Esophagus muscularis mucosa (tissue), 4 donors: ENCODE measurements at regions not wholly inside any gene's neighbourhood (a gene's known extent, or its start where the extent isn't known, plus 50 kb on each side); places are given as distances from the start of the nearest gene placed in this dataset.

Experiments used
- DNase-seq: peaks from one replicate; pipeline ENCODE4 v3.0.0-alpha.2; 2017; ENCODE audit errors: extremely low spot score
- H3K27ac ChIP-seq, 4 donors: fragments of 200-600 bp; sonication (generic); replicated peaks in 1 of 4; 1 replicate in 3 of 4; 2 replicates in 1 of 4; pipeline ENCODE4 v1.5.1; 2016 to 2019; ENCODE audit warnings: mild to moderate bottlenecking in 1 of 4
- H3K27me3 ChIP-seq, 4 donors: fragments of 200-600 bp; sonication (generic); one replicate each; pipeline versions ENCODE4 v1.5.1 to v1.6.0; 2016 to 2019
- H3K36me3 ChIP-seq, 4 donors: fragments of 200-600 bp; sonication (generic); one replicate each; pipeline ENCODE4 v1.5.1; 2016 to 2019
- H3K4me1 ChIP-seq, 4 donors: fragments of 200-600 bp; sonication (generic); one replicate each; pipeline ENCODE4 v1.5.1; 2016 to 2019
- H3K4me3 ChIP-seq, 4 donors: fragments of 200-600 bp; sonication (generic); 1 replicate in 2 of 4; 2 replicates in 2 of 4; pipeline ENCODE4 v1.5.1; 2016 to 2019; ENCODE audit warnings: mild to moderate bottlenecking in 4 of 4, moderate library complexity in 1 of 4
- H3K9me3 ChIP-seq, 4 donors: fragments of 200-600 bp; sonication (generic); 1 replicate in 3 of 4; 2 replicates in 1 of 4; pipeline ENCODE4 v1.5.1; 2016 to 2019
- EP300 ChIP-seq: sonication (generic); formaldehyde crosslinking; IDR thresholded peaks from one replicate; pipeline ENCODE4 v1.6.1; 2017; ENCODE audit warnings: antibody characterized with exemption
- POLR2A ChIP-seq: fragments of 450-650 bp; IDR thresholded peaks from one replicate; pipeline ENCODE4 v1.6.1; 2017; ENCODE audit warnings: antibody characterized with exemption, moderate library complexity, mild to moderate bottlenecking, low read depth
- POLR2AphosphoS5 ChIP-seq, 2 donors: sonication (generic); formaldehyde crosslinking; IDR thresholded peaks; one replicate each; pipeline ENCODE4 v1.6.1; 2017; ENCODE audit warnings: antibody characterized with exemption in 2 of 2
- WGBS: methylation state at CpG from one replicate; pipeline ENCODE4 v1.1.5; 2018; 5-methylcytosine and 5-hydroxymethylcytosine counted together
- intact Hi-C: fragments of 100-400 bp; cut with DNase I; formaldehyde crosslinking; loops from one replicate; pipeline ENCODE4 v1.15.1; 2023
- TF ChIP-seq, protein P1 (sequence below), 3 experiments: fragments of 200-600 bp in 2 of 3; fragments of 450-650 bp in 1 of 3; sonication (generic) in 2 of 3; IDR thresholded peaks; one replicate each; pipeline ENCODE4 v1.5.1; 2017 to 2019; ENCODE audit warnings: antibody characterized with exemption in 3 of 3, mild to moderate bottlenecking in 2 of 3, moderate library complexity in 1 of 3

DNA sequence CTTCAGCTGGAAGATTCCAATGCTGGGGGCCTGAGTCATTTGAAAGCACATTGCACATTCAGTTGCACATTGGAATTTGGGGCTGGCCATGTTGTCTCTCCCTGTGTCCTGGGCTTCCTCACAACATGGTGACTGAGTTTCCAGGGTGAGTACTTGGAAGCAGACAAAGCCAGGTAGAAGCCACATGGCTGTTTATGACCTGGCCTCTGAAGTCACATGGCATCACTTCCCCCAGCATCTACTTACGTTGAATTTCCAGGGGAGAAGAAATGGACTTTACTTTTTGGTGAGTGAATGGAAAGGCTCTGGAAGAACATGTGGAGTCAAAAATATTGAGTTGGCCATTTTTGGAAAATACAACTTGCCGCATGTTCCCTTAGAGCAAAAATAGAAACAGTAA lies 155.5 kb downstream of the LINC00237 start:
- peaks cover 0 to 8% (median 6%) of the 10 kb centered on the region in 4 donors for H3K4me1 ChIP-seq
- peaks cover 0 to 9% (median 6%) of the 10 kb centered on the region in 4 donors for H3K9me3 ChIP-seq
- no peak overlapping the region for H3K4me3 ChIP-seq
- 83% methylated on average over 2 of the region's 2 CpGs for WGBS
- intact Hi-C loops = no loop called here
- DNase-seq = no peak
- TF ChIP-seq, protein P1, sequence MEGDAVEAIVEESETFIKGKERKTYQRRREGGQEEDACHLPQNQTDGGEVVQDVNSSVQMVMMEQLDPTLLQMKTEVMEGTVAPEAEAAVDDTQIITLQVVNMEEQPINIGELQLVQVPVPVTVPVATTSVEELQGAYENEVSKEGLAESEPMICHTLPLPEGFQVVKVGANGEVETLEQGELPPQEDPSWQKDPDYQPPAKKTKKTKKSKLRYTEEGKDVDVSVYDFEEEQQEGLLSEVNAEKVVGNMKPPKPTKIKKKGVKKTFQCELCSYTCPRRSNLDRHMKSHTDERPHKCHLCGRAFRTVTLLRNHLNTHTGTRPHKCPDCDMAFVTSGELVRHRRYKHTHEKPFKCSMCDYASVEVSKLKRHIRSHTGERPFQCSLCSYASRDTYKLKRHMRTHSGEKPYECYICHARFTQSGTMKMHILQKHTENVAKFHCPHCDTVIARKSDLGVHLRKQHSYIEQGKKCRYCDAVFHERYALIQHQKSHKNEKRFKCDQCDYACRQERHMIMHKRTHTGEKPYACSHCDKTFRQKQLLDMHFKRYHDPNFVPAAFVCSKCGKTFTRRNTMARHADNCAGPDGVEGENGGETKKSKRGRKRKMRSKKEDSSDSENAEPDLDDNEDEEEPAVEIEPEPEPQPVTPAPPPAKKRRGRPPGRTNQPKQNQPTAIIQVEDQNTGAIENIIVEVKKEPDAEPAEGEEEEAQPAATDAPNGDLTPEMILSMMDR (IDR thresholded peaks at IDR 0.05) = no peak
- TF ChIP-seq POLR2AphosphoS5 (IDR thresholded peaks at IDR 0.05) (no peak), POLR2A (no peak), EP300 (no peak)
- H3K27me3 ChIP-seq = peaks cover 0 to 6% (median 0%) of the 10 kb centered on the region in 4 donors
- H3K27ac ChIP-seq = no peak overlapping the region
- no peaks in the 10 kb centered on the region for H3K36me3 ChIP-seq

DNA sequence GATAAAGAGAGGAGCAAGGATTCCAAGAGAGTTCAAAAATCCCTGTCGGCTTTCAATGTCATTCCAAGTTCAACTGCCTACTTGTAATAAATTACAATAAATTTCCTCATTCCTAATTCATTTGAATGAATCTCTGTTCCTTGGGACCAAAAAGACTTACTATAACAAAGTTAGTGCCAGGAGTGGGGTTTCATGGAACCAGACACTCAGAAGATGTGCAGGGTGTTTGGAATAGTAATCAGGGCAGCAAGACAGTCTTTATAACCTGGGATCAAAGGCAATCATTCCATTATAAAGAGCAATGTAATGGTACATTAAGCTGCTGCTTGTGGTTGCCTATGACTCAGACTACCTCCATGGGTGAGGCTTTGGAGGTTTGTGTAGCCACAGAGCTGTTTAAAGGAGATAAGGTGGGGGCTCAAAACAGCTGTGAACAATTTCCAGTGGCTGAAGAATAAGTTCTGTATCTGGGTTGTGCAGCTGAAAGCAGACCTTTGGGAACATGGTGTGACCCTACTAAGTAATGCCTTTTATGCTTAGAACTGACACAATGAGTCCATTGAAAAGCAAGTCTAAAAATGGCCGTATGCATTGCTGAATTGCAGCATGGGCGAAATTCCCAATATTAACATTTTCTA lies 159.9 kb downstream of the LINC00237 start:
- peaks cover 0 to 14% (median 10%) of the 10 kb centered on the region in 4 donors for H3K9me3 ChIP-seq
- 81% methylated on average over 3 of the region's 3 CpGs for WGBS
- no peak for DNase-seq
- no peak overlapping the region for H3K27ac ChIP-seq
- H3K36me3 ChIP-seq = no peaks in the 10 kb centered on the region
- no peak for TF ChIP-seq POLR2AphosphoS5 (IDR thresholded peaks at IDR 0.05)
- TF ChIP-seq, protein P1 (IDR thresholded peaks at IDR 0.05) = no peak
- TF ChIP-seq POLR2A = no peak
- TF ChIP-seq EP300 = no peak
- intact Hi-C loops = no loop called here
- peaks cover 0 to 12% (median 0%) of the 10 kb centered on the region in 4 donors for H3K27me3 ChIP-seq
- no peak overlapping the region for H3K4me3 ChIP-seq
- no peaks in the 10 kb centered on the region for H3K4me1 ChIP-seq

DNA sequence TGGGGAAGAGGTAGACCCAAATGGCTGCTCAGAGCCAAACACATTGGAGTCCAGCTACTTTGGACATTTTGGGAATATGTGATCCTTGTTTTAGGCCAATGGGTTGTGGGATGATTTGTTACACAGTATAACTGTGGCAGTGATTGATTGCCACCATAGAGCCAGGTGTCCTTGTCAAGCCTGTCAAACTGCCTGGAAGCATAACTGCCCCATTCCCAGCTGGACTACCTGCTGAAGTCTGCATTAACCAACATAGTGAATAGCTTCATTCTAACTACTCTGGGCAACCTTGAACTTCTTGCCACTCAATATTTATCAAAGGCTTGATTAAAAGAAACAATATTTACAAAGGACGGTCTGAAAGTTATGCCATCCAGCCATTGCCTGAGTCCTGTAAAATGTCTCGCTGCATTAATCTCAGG lies 164.7 kb downstream of the LINC00237 start:
- Histone ChIP-seq H3K36me3 (no peaks in the 10 kb centered on the region), H3K4me3 (no peak overlapping the region), H3K9me3 (peaks cover 0 to 13% (median 9%) of the 10 kb centered on the region in 4 donors), H3K27me3 (peaks cover 0 to 12% (median 0%) of the 10 kb centered on the region in 4 donors), H3K4me1 (no peaks in the 10 kb centered on the region), H3K27ac (no peak overlapping the region)
- TF ChIP-seq POLR2AphosphoS5 (IDR thresholded peaks at IDR 0.05) (no peak), EP300 (no peak), POLR2A (no peak)
- TF ChIP-seq, protein P1 (IDR thresholded peaks at IDR 0.05) = no peak
- intact Hi-C loops = no loop called here
- peak; percentile 82 for DNase-seq
- 88% methylated on average over 2 of the region's 2 CpGs for WGBS

DNA sequence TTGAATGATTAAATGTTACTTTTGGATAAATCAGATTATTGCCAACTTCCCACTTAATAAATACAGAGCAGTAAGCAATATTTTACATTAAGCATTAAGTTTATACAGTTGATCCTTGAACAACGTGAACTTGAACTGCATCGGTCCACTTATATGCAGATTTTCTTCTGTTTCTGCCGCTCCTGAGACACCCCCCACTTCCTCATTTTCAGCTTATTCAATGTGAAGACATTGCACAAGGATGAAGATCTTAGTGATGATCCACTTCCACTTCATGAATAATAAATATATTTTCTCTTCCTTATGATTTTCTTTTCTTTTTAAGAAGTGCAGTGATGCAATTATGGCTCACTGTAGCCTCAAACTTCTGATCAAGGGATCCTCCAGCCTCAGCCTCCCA lies 167.2 kb downstream of the LINC00237 start:
- peaks cover 0 to 6% (median 0%) of the 10 kb centered on the region in 4 donors for H3K27me3 ChIP-seq
- TF ChIP-seq POLR2AphosphoS5 (IDR thresholded peaks at IDR 0.05) (no peak), POLR2A (no peak)
- intact Hi-C loops = no loop called here

DNA sequence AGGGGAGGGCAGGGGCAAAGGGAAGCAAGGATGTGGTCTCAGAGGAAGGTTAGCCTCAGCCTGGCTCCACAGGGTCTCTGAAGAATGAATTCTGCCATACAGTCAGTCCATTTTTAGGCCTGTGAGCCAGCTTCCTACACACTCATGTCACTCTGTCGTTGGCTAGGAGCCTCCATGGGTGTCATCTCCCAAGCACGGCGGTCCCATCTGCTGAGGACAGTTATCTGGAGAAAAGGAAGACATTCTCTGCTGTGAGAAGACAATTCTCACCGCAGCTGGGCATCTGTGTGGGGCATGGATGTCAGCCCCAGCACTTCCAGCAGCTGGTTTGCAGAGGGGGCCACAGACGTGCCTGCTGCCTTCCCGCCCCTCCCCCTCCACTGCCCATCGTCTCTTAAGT lies 167.6 kb downstream of the LINC00237 start:
- TF ChIP-seq, protein P1 (IDR thresholded peaks at IDR 0.05) = no peak
- TF ChIP-seq EP300 (no peak), POLR2AphosphoS5 (IDR thresholded peaks at IDR 0.05) (no peak), POLR2A (no peak)
- DNase-seq = peak; percentile 74
- intact Hi-C loops = no loop called here
- 74% methylated on average over 7 of the region's 7 CpGs for WGBS
- Histone ChIP-seq H3K36me3 (no peaks in the 10 kb centered on the region), H3K27me3 (peaks cover 0 to 6% (median 0%) of the 10 kb centered on the region in 4 donors), H3K27ac (no peak overlapping the region), H3K4me1 (no peaks in the 10 kb centered on the region), H3K4me3 (no peak overlapping the region), H3K9me3 (no peaks in the 10 kb centered on the region)

More for the DNA sequence above, 167.2 kb downstream of the LINC00237 start:
- WGBS = 78% methylated on average over 3 of the region's 3 CpGs
- no peaks in the 10 kb centered on the region for H3K4me1 ChIP-seq
- no peak overlapping the region for H3K27ac ChIP-seq
- no peak overlapping the region for H3K4me3 ChIP-seq
- H3K9me3 ChIP-seq = no peaks in the 10 kb centered on the region
- DNase-seq = no peak
- no peaks in the 10 kb centered on the region for H3K36me3 ChIP-seq
